A673 (cell line): ENCODE measurements at regions not wholly inside any gene's neighbourhood (a gene's known extent, or its start where the extent isn't known, plus 50 kb on each side); places are given as distances from the start of the nearest gene placed in this dataset.

Source experiments
- CTCF ChIP-seq: fragments of 300-800, 200-600 bp; sonication (generic); conservative IDR thresholded peaks from 2 replicates; pipeline ENCODE4 v1.5.1; 2017; ENCODE audit warnings: low read depth, mild to moderate bottlenecking, antibody characterized with exemption, low read length, moderate library complexity, mixed read lengths
- EZH2 ChIP-seq: fragments of 200-600 bp; sonication (generic); IDR thresholded peaks from 2 replicates; pipeline ENCODE4 v1.6.1; 2017; ENCODE audit warnings: borderline replicate concordance, low read depth, mild to moderate bottlenecking, mixed read lengths, antibody characterized with exemption, low read length; ENCODE audit not compliant: poor library complexity, severe bottlenecking

GRCh38 chr2:117691595-117691994 lies 122.9 kb upstream of the DDX18 start:
- TF ChIP-seq CTCF (no peak), EZH2 (no peak)
